Lower leg skin (tissue), 4 donors: ENCODE measurements at regions not wholly inside any gene's neighbourhood (a gene's known extent, or its start where the extent isn't known, plus 50 kb on each side); places are given as distances from the start of the nearest gene placed in this dataset.
"Not testable (repeated sequence)": the region's sequence is repeated elsewhere in the genome, so short reads cannot be mapped to it uniquely, and the experiment has no call there.

Experiments used
- DNase-seq, 2 donors: peaks; one replicate each; pipeline ENCODE4 v3.0.0-alpha.2; 2019; ENCODE audit warnings: low spot score in 2 of 2
- H3K4me3 ChIP-seq: fragments of 200-600 bp; sonication (generic); 2 replicates; pipeline ENCODE4 v1.5.1; 2017; ENCODE audit warnings: mild to moderate bottlenecking, low read depth; ENCODE audit not compliant: poor library complexity, severe bottlenecking
- POLR2A ChIP-seq, 2 donors: fragments of 450-650 bp; IDR thresholded peaks; one replicate each; pipeline ENCODE4 v1.6.1; 2016 to 2017; ENCODE audit warnings: antibody characterized with exemption in 2 of 2, mild to moderate bottlenecking in 1 of 2, moderate library complexity in 1 of 2
- WGBS, 2 donors: methylation state at CpG; one replicate each; pipeline ENCODE4 v1.1.5; 2018; 5-methylcytosine and 5-hydroxymethylcytosine counted together
- intact Hi-C: fragments of 100-400 bp; cut with DNase I; formaldehyde crosslinking; loops from one replicate; pipeline ENCODE4 v1.15.0; 2023; ENCODE audit warnings: low total_unique reads
- TF ChIP-seq, protein P1 (sequence below), 3 donors: fragments of 450-650 bp; IDR thresholded peaks; one replicate each; pipeline ENCODE4 v1.5.1; 2016; ENCODE audit warnings: antibody characterized with exemption in 3 of 3, mild to moderate bottlenecking in 3 of 3, moderate library complexity in 2 of 3

DNA sequence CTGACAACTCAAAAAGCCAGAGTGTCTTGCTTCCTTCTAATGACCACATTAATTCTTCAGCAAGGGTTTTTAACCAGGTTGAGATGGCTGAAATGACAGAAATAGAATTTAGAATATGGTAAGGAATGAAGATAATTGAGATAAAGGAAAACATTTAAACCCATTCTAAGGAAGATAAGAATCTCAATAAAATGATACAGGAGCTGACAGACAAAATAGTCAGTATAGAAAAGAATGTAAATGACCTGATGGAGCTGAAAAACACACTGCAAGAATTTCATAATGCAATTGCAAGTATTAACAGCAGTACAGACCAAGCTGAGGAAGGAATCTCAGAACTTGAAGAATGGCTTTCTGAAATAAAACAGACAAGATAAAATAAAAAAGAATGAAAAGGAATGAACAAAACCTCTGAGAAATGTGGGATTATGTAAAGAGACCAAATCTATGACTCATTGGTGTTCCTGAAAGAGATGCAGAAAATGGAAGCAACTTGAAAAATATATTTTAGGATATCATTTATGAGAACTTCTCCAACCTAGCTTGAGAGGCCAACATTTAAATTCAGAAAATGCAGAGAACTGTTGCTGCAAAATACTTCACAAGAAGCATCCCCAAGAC, 87.1 kb downstream of the SAMD9 start:
- no peak for DNase-seq
- TF ChIP-seq, protein P1, sequence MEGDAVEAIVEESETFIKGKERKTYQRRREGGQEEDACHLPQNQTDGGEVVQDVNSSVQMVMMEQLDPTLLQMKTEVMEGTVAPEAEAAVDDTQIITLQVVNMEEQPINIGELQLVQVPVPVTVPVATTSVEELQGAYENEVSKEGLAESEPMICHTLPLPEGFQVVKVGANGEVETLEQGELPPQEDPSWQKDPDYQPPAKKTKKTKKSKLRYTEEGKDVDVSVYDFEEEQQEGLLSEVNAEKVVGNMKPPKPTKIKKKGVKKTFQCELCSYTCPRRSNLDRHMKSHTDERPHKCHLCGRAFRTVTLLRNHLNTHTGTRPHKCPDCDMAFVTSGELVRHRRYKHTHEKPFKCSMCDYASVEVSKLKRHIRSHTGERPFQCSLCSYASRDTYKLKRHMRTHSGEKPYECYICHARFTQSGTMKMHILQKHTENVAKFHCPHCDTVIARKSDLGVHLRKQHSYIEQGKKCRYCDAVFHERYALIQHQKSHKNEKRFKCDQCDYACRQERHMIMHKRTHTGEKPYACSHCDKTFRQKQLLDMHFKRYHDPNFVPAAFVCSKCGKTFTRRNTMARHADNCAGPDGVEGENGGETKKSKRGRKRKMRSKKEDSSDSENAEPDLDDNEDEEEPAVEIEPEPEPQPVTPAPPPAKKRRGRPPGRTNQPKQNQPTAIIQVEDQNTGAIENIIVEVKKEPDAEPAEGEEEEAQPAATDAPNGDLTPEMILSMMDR (IDR thresholded peaks at IDR 0.05), result no peak
- no peak for TF ChIP-seq POLR2A (IDR thresholded peaks at IDR 0.05)
- H3K4me3 ChIP-seq, result no peak overlapping the region
- intact Hi-C loops, result no loop called here

DNA sequence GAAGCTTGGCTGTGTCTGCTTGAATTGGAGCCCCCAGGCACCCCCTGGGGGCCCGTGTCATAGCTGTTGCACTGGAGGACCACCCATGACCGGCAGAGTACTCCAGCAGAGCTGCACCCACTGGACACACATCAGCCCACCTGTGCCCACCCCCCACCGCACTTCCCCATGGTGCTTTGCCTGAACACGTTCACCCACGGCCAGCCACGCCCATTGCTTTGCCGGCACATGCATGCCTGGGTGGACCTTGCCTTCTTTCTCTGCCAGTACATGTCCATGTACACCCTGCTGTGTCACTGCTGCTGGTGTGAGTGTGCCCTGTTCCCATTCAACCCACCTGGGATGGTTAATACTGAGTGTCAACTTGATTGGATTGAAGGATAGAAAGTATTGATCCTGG, 88.7 kb downstream of the SAMD9 start:
- TF ChIP-seq, protein P1 (IDR thresholded peaks at IDR 0.05), result no peak
- TF ChIP-seq POLR2A (IDR thresholded peaks at IDR 0.05), result no peak
- H3K4me3 ChIP-seq, result no peak overlapping the region
- 51 to 54% methylated on average over 7 of the region's 7 CpGs for WGBS, 2 donors
- intact Hi-C loops, result no loop called here
- DNase-seq, result no peak

DNA sequence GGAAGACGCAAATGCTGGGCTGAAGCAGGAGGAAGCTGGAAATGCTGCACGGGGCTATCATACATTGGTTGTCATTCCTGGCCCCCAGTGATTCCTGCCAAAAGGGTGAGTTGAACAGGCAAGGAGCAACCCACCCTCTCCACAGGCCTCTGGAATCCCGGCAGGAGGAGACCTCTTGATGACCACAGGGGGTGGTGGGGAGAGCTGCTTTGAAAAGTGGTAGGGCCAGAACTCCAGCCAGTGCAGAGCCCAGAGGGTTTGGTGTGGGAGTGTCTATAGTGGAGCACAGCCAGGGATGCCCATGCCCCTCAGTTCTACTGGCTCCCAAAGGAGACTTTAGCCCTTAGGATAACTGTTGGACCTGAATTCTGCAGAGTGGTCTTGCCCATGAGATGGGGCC, 89.2 kb downstream of the SAMD9 start:
- intact Hi-C loops, result no loop called here
- WGBS, 2 donors, result 84 to 94% methylated on average over 3 of the region's 3 CpGs
- no peak overlapping the region for H3K4me3 ChIP-seq
- no peak for TF ChIP-seq POLR2A (IDR thresholded peaks at IDR 0.05)
- TF ChIP-seq, protein P1 (IDR thresholded peaks at IDR 0.05), result no peak
- DNase-seq, result no peak

DNA sequence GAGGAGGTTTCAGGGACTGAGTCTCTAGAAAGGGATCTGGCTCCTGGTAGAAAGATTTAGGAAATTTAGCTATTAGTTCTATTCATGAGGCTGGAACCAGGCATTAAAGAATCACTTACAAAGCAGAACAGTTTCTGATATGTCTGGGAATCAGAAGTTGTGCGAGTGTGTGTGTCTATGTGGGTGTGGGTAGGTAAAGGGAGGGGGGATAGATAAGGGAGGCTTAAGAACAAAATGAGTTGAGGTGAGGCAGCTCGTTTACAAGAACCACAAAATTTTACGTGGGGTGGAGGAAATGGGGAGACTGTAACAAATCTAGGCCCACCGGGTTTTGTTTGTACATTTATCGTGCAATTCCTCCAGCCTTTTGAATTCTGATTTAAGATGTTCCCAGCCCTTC, 90.7 kb downstream of the SAMD9 start:
- DNase-seq, result no peak
- intact Hi-C loops, result no loop called here
- WGBS, 2 donors, result 79 to 80% methylated on average over 5 of the region's 5 CpGs
- no peak overlapping the region for H3K4me3 ChIP-seq
- no peak for TF ChIP-seq POLR2A (IDR thresholded peaks at IDR 0.05)
- TF ChIP-seq, protein P1 (IDR thresholded peaks at IDR 0.05), result no peak

DNA sequence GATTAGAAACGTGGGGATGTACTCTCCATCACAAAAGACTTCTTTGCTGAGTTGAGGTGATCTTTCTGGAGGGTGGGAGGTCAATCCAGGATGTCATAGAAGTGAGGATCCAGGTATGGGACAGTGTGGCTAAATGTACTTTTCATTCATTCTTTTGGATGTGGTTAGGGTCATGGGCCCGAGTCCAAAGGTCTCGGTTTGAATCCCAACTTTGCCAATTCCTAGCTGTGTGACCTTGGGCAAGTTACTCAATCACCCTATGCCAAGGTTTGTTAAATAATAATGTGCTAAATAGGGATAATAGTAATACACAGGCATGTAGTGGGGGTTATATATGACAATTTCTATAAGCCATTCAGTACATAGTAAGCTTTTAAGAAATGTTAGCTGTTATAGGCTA, 91.4 kb downstream of the SAMD9 start:
- 62 to 76% methylated on average over 3 of the region's 3 CpGs for WGBS, 2 donors
- intact Hi-C loops, result no loop called here
- no peak overlapping the region for H3K4me3 ChIP-seq
- TF ChIP-seq, protein P1 (IDR thresholded peaks at IDR 0.05), result no peak
- no peak for DNase-seq

DNA sequence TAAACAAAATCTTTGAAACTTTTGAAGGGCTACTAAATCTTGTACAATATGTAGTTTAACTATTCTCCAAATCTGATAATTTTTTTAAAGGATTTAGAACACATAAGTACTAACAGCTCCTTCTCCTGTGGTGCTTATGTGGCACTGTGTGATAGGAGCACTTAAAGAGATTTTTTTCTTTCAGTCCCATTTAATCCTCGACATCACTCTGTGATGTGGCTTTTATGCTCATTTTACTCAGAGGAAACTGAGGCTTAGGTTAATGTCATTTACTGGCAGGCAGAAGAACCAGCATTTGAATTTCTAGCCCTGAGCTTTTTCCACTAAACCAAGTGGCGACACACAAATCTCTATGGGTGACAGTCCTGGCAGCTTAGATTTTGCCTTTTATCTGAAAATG, 92.4 kb downstream of the SAMD9 start:
- no peak overlapping the region for H3K4me3 ChIP-seq
- intact Hi-C loops, result no loop called here
- TF ChIP-seq POLR2A (IDR thresholded peaks at IDR 0.05), result no peak
- TF ChIP-seq, protein P1 (IDR thresholded peaks at IDR 0.05), result no peak
- DNase-seq, result no peak
- WGBS, 2 donors, result 67 to 81% methylated on average over 2 of the region's 2 CpGs

DNA sequence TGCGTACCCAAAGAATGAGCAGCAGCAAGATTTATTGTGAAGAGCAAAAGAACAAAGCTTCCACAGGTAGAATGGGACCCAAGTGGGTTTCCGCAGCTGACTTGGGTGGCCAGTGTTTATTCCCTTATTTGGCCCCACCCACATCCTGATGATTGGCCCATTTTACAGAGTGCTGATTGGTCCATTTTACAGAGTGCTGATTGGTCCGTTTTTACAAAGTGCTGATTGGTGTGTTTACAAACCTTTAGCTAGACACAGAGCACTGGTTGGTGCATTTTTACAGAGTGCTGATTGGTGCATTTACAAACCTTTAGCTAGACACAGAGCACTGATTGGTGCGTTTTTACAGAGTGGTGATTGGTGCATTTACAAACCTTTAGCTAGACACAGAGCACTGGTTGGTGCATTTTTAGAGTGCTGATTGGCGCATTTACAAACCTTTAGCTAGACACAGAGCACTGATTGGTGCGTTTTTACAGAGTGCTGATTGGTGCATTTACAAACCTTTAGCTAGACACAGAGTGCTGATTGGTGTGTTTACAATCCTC, 94.8 kb downstream of the SAMD9 start:
- intact Hi-C loops, DNase-seq, H3K4me3 ChIP-seq: not testable (repeated sequence)
- 89 to 91% methylated on average over 6 of the region's 6 CpGs for WGBS, 2 donors
